Stimulated activated naive CD8-positive, alpha-beta T cell treated with anti-CD3 and anti-CD28 coated beads, Interleukin-15, Interleukin-2, amounts not matched to agents 100 ng/mL and 50 ng/mL, for 24 hours (primary cell): ENCODE measurements at regions not wholly inside any gene's neighbourhood (a gene's known extent, or its start where the extent isn't known, plus 50 kb on each side); places are given as distances from the start of the nearest gene placed in this dataset.

Source experiments
- H3K27ac Mint-ChIP-seq: one replicate; pipeline ENCODE4 v1.8.0; 2021; ENCODE audit warnings: mild to moderate bottlenecking, mixed read lengths
- H3K27me3 Mint-ChIP-seq: one replicate; pipeline ENCODE4 v1.8.0; 2021; ENCODE audit warnings: mixed read lengths
- H3K36me3 Mint-ChIP-seq: one replicate; pipeline ENCODE4 v1.8.0; 2021; ENCODE audit warnings: low read depth, mixed read lengths
- H3K4me1 Mint-ChIP-seq: one replicate; pipeline ENCODE4 v1.8.0; 2021; ENCODE audit warnings: low read depth, mixed read lengths
- H3K4me3 Mint-ChIP-seq: one replicate; pipeline ENCODE4 v1.8.0; 2021; ENCODE audit warnings: mild to moderate bottlenecking, mixed read lengths
- H3K9me3 Mint-ChIP-seq: one replicate; pipeline ENCODE4 v1.8.0; 2021; ENCODE audit warnings: mixed read lengths

- H3K9me3 Mint-ChIP-seq = no peaks in the 10 kb centered on the region
Observed at GRCh38 chr20:60240415-60240814, 282.2 kb downstream of the CDH26 start.

GRCh38 chr20:60240986-60241385 lies 282.8 kb downstream of the CDH26 start:
- no peak overlapping the region for H3K4me3 Mint-ChIP-seq
- H3K27ac Mint-ChIP-seq = no peak overlapping the region
- H3K27me3 Mint-ChIP-seq = peaks cover 6% of the 10 kb centered on the region
- no peaks in the 10 kb centered on the region for H3K36me3 Mint-ChIP-seq
- H3K4me1 Mint-ChIP-seq = no peaks in the 10 kb centered on the region
- H3K9me3 Mint-ChIP-seq = no peaks in the 10 kb centered on the region

More at GRCh38 chr20:60240415-60240814, 282.2 kb downstream of the CDH26 start:
- H3K27ac Mint-ChIP-seq = no peak overlapping the region
- H3K27me3 Mint-ChIP-seq = peaks cover 10% of the 10 kb centered on the region
- H3K36me3 Mint-ChIP-seq = no peaks in the 10 kb centered on the region
- no peak overlapping the region for H3K4me3 Mint-ChIP-seq
- no peaks in the 10 kb centered on the region for H3K4me1 Mint-ChIP-seq

- H3K36me3 Mint-ChIP-seq = no peaks in the 10 kb centered on the region
- no peaks in the 10 kb centered on the region for H3K9me3 Mint-ChIP-seq
- H3K27ac Mint-ChIP-seq = no peak overlapping the region
- no peak overlapping the region for H3K4me3 Mint-ChIP-seq
- peaks cover 4% of the 10 kb centered on the region for H3K27me3 Mint-ChIP-seq
- H3K4me1 Mint-ChIP-seq = no peaks in the 10 kb centered on the region
Observed at GRCh38 chr20:60242836-60243505, 284.7 kb downstream of the CDH26 start.

GRCh38 chr20:60244373-60245146 lies 286.3 kb downstream of the CDH26 start:
- H3K27ac Mint-ChIP-seq = no peak overlapping the region
- H3K27me3 Mint-ChIP-seq = no peaks in the 10 kb centered on the region
- H3K36me3 Mint-ChIP-seq = no peaks in the 10 kb centered on the region
- H3K4me3 Mint-ChIP-seq = no peak overlapping the region
- H3K4me1 Mint-ChIP-seq = no peaks in the 10 kb centered on the region
- H3K9me3 Mint-ChIP-seq = no peaks in the 10 kb centered on the region

GRCh38 chr20:60246751-60247150 lies 288.5 kb downstream of the CDH26 start:
- H3K36me3 Mint-ChIP-seq = no peaks in the 10 kb centered on the region
- no peak overlapping the region for H3K27ac Mint-ChIP-seq
- H3K27me3 Mint-ChIP-seq = no peaks in the 10 kb centered on the region
- H3K9me3 Mint-ChIP-seq = no peaks in the 10 kb centered on the region
- no peak overlapping the region for H3K4me3 Mint-ChIP-seq
- no peaks in the 10 kb centered on the region for H3K4me1 Mint-ChIP-seq

- Mint-ChIP-seq H3K4me1 (no peaks in the 10 kb centered on the region), H3K27me3 (no peaks in the 10 kb centered on the region), H3K36me3 (no peaks in the 10 kb centered on the region), H3K27ac (no peak overlapping the region), H3K4me3 (no peak overlapping the region), H3K9me3 (no peaks in the 10 kb centered on the region)
Observed at GRCh38 chr20:60249436-60249835, 291.2 kb downstream of the CDH26 start.

- Mint-ChIP-seq H3K27me3 (no peaks in the 10 kb centered on the region), H3K4me1 (no peaks in the 10 kb centered on the region), H3K27ac (no peak overlapping the region), H3K4me3 (no peak overlapping the region), H3K9me3 (no peaks in the 10 kb centered on the region), H3K36me3 (no peaks in the 10 kb centered on the region)
Observed at GRCh38 chr20:60250251-60250650, 292.0 kb downstream of the CDH26 start.

- Mint-ChIP-seq H3K27me3 (no peaks in the 10 kb centered on the region), H3K4me1 (no peaks in the 10 kb centered on the region), H3K27ac (no peak overlapping the region), H3K9me3 (no peaks in the 10 kb centered on the region), H3K4me3 (no peak overlapping the region), H3K36me3 (no peaks in the 10 kb centered on the region)
Observed at GRCh38 chr20:60252866-60253265, 294.6 kb downstream of the CDH26 start.

GRCh38 chr20:60253471-60253870 lies 295.2 kb downstream of the CDH26 start:
- Mint-ChIP-seq H3K27ac (no peak overlapping the region), H3K4me1 (no peaks in the 10 kb centered on the region), H3K4me3 (no peak overlapping the region), H3K27me3 (no peaks in the 10 kb centered on the region), H3K9me3 (no peaks in the 10 kb centered on the region), H3K36me3 (no peaks in the 10 kb centered on the region)

- Mint-ChIP-seq H3K27me3 (no peaks in the 10 kb centered on the region), H3K27ac (no peak overlapping the region), H3K36me3 (no peaks in the 10 kb centered on the region), H3K9me3 (no peaks in the 10 kb centered on the region), H3K4me1 (no peaks in the 10 kb centered on the region), H3K4me3 (no peak overlapping the region)
Observed at GRCh38 chr20:60254901-60255411, 296.7 kb downstream of the CDH26 start.

GRCh38 chr20:60255415-60255814 lies 297.2 kb downstream of the CDH26 start:
- Mint-ChIP-seq H3K27me3 (no peaks in the 10 kb centered on the region), H3K9me3 (no peaks in the 10 kb centered on the region), H3K27ac (no peak overlapping the region), H3K4me3 (no peak overlapping the region), H3K36me3 (no peaks in the 10 kb centered on the region), H3K4me1 (no peaks in the 10 kb centered on the region)

- Mint-ChIP-seq H3K4me1 (no peaks in the 10 kb centered on the region), H3K27me3 (no peaks in the 10 kb centered on the region), H3K4me3 (no peak overlapping the region), H3K9me3 (no peaks in the 10 kb centered on the region), H3K27ac (no peak overlapping the region), H3K36me3 (no peaks in the 10 kb centered on the region)
Observed at GRCh38 chr20:60255866-60256265, 297.6 kb downstream of the CDH26 start.

- Mint-ChIP-seq H3K27me3 (no peaks in the 10 kb centered on the region), H3K27ac (no peak overlapping the region), H3K4me1 (no peaks in the 10 kb centered on the region), H3K9me3 (no peaks in the 10 kb centered on the region), H3K4me3 (no peak overlapping the region), H3K36me3 (no peaks in the 10 kb centered on the region)
Observed at GRCh38 chr20:60256811-60257210, 298.6 kb downstream of the CDH26 start.

GRCh38 chr20:60257671-60258070 lies 299.4 kb downstream of the CDH26 start:
- H3K36me3 Mint-ChIP-seq = no peaks in the 10 kb centered on the region
- no peak overlapping the region for H3K4me3 Mint-ChIP-seq
- H3K27me3 Mint-ChIP-seq = no peaks in the 10 kb centered on the region

GRCh38 chr20:60258255-60258863 lies 300.1 kb downstream of the CDH26 start:
- Mint-ChIP-seq H3K4me1 (no peaks in the 10 kb centered on the region), H3K36me3 (no peaks in the 10 kb centered on the region), H3K4me3 (no peak overlapping the region), H3K27me3 (no peaks in the 10 kb centered on the region), H3K9me3 (no peaks in the 10 kb centered on the region), H3K27ac (no peak overlapping the region)

More at GRCh38 chr20:60257671-60258070, 299.4 kb downstream of the CDH26 start:
- H3K4me1 Mint-ChIP-seq = no peaks in the 10 kb centered on the region
- H3K27ac Mint-ChIP-seq = no peak overlapping the region
- no peaks in the 10 kb centered on the region for H3K9me3 Mint-ChIP-seq
